Trophoblast cell (in vitro differentiated cells and primary cell): ENCODE measurements at regions not wholly inside any gene's neighbourhood (a gene's known extent, or its start where the extent isn't known, plus 50 kb on each side); places are given as distances from the start of the nearest gene placed in this dataset.
"Not testable (repeated sequence)": the region's sequence is repeated elsewhere in the genome, so short reads cannot be mapped to it uniquely, and the experiment has no call there.

Experiments
- DNase-seq, 2 donors: peaks; one replicate each; pipeline ENCODE4 v3.0.0-alpha.2; 2016
- H2AFZ ChIP-seq: 2 replicates; pipeline ENCODE4 v1.6.1; 2013; ENCODE audit warnings: low read length, moderate library complexity, mild to moderate bottlenecking; ENCODE audit not compliant: insufficient read depth, poor library complexity
- H2AK5ac ChIP-seq: 2 replicates; pipeline ENCODE4 v1.6.1; 2013; ENCODE audit warnings: mild to moderate bottlenecking, low read length
- H2BK120ac ChIP-seq: 2 replicates; pipeline ENCODE4 v1.6.1; 2013; ENCODE audit warnings: low read length, mild to moderate bottlenecking, moderate library complexity; ENCODE audit not compliant: insufficient read depth, poor library complexity
- H2BK12ac ChIP-seq: 2 replicates; pipeline ENCODE4 v1.6.1; 2013; ENCODE audit warnings: mild to moderate bottlenecking, low read length, moderate library complexity
- H2BK5ac ChIP-seq: 2 replicates; pipeline ENCODE4 v1.6.1; 2013; ENCODE audit warnings: low read length, low read depth, moderate library complexity, mild to moderate bottlenecking; ENCODE audit not compliant: poor library complexity
- H3K14ac ChIP-seq: 2 replicates; pipeline ENCODE4 v1.6.1; 2013; ENCODE audit warnings: mild to moderate bottlenecking, low read length
- H3K18ac ChIP-seq: 2 replicates; pipeline ENCODE4 v1.6.1; 2013; ENCODE audit warnings: mild to moderate bottlenecking, low read length
- H3K23ac ChIP-seq: 2 replicates; pipeline ENCODE4 v1.6.1; 2013; ENCODE audit warnings: low read length
- H3K27ac ChIP-seq: 2 replicates; pipeline ENCODE4 v1.5.1; 2013; ENCODE audit warnings: low read depth, mild to moderate bottlenecking, inconsistent platforms, low read length, moderate library complexity
- H3K27me3 ChIP-seq: 2 replicates; pipeline ENCODE4 v1.6.1; 2013; ENCODE audit warnings: inconsistent platforms, mild to moderate bottlenecking, low read length, moderate library complexity; ENCODE audit not compliant: insufficient read depth
- H3K36me3 ChIP-seq, 2 experiments: 1 replicate in 1 of 2; 2 replicates in 1 of 2; pipeline ENCODE4 v1.6.1; 2013; ENCODE audit warnings: low read length in 2 of 2, mild to moderate bottlenecking in 2 of 2, moderate library complexity in 1 of 2; ENCODE audit not compliant: insufficient read depth in 2 of 2, control insufficient read depth in 1 of 2
- H3K4ac ChIP-seq: 2 replicates; pipeline ENCODE4 v1.6.1; 2013; ENCODE audit warnings: low read depth, mild to moderate bottlenecking, low read length, moderate library complexity
- H3K4me1 ChIP-seq, 2 experiments: 1 replicate in 1 of 2; 2 replicates in 1 of 2; pipeline ENCODE4 v1.6.1; 2013; ENCODE audit warnings: low read length in 2 of 2, mild to moderate bottlenecking in 2 of 2, moderate library complexity in 1 of 2; ENCODE audit not compliant: insufficient read depth in 2 of 2, control insufficient read depth in 1 of 2
- H3K4me2 ChIP-seq: 2 replicates; pipeline ENCODE4 v1.6.1; 2013; ENCODE audit warnings: inconsistent platforms, mild to moderate bottlenecking, low read length, moderate library complexity
- H3K4me3 ChIP-seq: 2 replicates; pipeline ENCODE4 v1.5.1; 2013; ENCODE audit warnings: mild to moderate bottlenecking, low read depth, low read length, inconsistent platforms
- H3K79me1 ChIP-seq: one replicate; pipeline ENCODE4 v1.6.1; 2013; ENCODE audit warnings: low read length
- H3K79me2 ChIP-seq: 2 replicates; pipeline ENCODE4 v1.6.1; 2013; ENCODE audit warnings: low read length, mild to moderate bottlenecking; ENCODE audit not compliant: control insufficient read depth, insufficient read depth, poor library complexity
- H3K9ac ChIP-seq: 2 replicates; pipeline ENCODE4 v1.6.1; 2013; ENCODE audit warnings: mild to moderate bottlenecking, low read length
- H3K9me3 ChIP-seq: 2 replicates; pipeline ENCODE4 v1.6.1; 2013; ENCODE audit warnings: low read depth, mild to moderate bottlenecking, control low read depth, inconsistent platforms, low read length; ENCODE audit not compliant: insufficient read depth
- H4K12ac ChIP-seq: 2 replicates; pipeline ENCODE4 v1.6.1; 2013; ENCODE audit warnings: low read depth, mild to moderate bottlenecking, low read length, moderate library complexity
- H4K8ac ChIP-seq: 2 replicates; pipeline ENCODE4 v1.6.1; 2013; ENCODE audit warnings: low read depth, mild to moderate bottlenecking, low read length, moderate library complexity
- H4K91ac ChIP-seq: one replicate; pipeline ENCODE4 v1.6.1; 2013; ENCODE audit warnings: low read depth, mild to moderate bottlenecking, low read length, moderate library complexity
- WGBS: extraction: QIAGEN DNeasy Blood & Tissue Kit; methylation state at CpG from one replicate; pipeline ENCODE4 v1.1.7; 2013; ENCODE audit warnings: missing lambda C conversion rate; ENCODE audit not compliant: insufficient read length, insufficient coverage; ENCODE audit errors: extremely low coverage; 5-methylcytosine and 5-hydroxymethylcytosine counted together

DNA sequence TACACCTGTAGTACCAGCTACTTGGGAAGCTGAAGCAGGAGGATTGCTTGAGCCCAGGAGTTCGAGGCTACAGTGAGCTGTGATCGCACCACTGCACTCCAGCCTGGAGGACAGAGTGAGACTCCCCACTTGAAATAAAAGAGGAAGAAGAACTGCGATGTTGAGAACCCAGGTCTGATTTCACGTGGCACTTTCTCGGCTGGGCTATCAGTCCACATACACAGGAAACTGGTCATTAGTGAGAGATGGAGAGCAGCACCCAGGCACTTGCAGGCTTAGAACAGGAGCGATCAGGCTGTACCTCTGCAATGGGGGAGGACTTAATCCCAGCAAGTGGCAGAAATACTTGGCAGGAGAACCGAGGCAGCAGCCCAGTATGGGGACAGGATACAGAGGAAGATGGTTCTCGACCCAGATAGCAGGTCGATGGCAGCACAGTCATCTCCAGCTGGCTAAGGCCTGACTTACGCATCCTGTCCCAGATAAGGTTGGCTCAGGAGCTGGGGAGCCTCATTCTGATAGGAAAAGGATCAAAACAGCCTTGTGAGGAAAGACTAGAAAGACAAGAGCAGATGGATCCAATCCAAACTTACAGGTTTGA lies 487.7 kb upstream of the AUTS2 start:
- no peak overlapping the region for H3K14ac ChIP-seq
- H3K36me3 ChIP-seq = no peaks in the 10 kb centered on the region
- no peak overlapping the region for H4K12ac ChIP-seq
- H3K4me3 ChIP-seq = no peak overlapping the region
- H2BK12ac ChIP-seq = no peak overlapping the region
- H3K27ac ChIP-seq = no peak overlapping the region
- H4K8ac ChIP-seq = no peak overlapping the region
- H3K4me2 ChIP-seq = no peak overlapping the region
- H3K4ac ChIP-seq = no peak overlapping the region
- no peak for DNase-seq
- H4K91ac ChIP-seq = no peak overlapping the region
- no peaks in the 10 kb centered on the region for H3K9me3 ChIP-seq
- no CpG with 5 or more reads among the region's 10 CpGs for WGBS
- H2AK5ac ChIP-seq = no peak overlapping the region
- H3K79me1 ChIP-seq = no peaks in the 10 kb centered on the region
- no peak overlapping the region for H3K18ac ChIP-seq
- no peak overlapping the region for H2BK5ac ChIP-seq
- H3K9ac ChIP-seq = no peak overlapping the region
- H2BK120ac ChIP-seq = no peak overlapping the region
- H3K27me3 ChIP-seq = no peaks in the 10 kb centered on the region
- H2AFZ ChIP-seq = no peak overlapping the region
- H3K23ac ChIP-seq = no peak overlapping the region
- H3K79me2 ChIP-seq = no peaks in the 10 kb centered on the region
- peaks cover 0 to 6% of the 10 kb centered on the region in 2 experiments for H3K4me1 ChIP-seq

DNA sequence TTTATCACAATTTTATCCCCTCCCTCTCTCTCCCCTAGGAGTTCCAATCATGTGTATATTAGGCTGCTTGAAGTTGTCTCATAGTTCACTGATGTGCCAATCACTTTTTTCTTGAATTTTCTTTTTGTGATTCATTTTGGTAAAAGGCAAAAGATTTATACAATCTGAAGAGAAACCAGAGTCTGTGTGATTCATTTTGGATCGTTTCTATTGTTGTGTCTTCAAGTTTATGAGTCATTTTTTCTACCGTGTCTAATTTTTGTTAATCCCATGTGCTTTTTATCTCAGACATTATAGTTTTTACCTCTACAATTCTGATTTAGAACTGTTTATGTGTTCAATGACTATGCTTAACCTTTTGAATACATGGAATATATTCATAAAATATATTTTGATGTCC lies 483.9 kb upstream of the AUTS2 start:
- Histone ChIP-seq H3K18ac (no peak overlapping the region), H4K91ac (no peak overlapping the region), H3K79me2 (no peaks in the 10 kb centered on the region), H3K27me3 (no peaks in the 10 kb centered on the region), H2AFZ (no peak overlapping the region), H3K4me2 (no peak overlapping the region), H2BK5ac (no peak overlapping the region), H3K9me3 (no peaks in the 10 kb centered on the region), H3K9ac (no peak overlapping the region), H2AK5ac (no peak overlapping the region), H2BK12ac (no peak overlapping the region), H3K4me1 (peaks cover 0 to 5% of the 10 kb centered on the region in 2 experiments), H3K4ac (no peak overlapping the region), H3K79me1 (no peaks in the 10 kb centered on the region), H3K4me3 (no peak overlapping the region), H4K8ac (no peak overlapping the region), H3K36me3 (no peaks in the 10 kb centered on the region), H2BK120ac (no peak overlapping the region), H3K23ac (no peak overlapping the region), H3K14ac (no peak overlapping the region), H3K27ac (no peak overlapping the region), H4K12ac (no peak overlapping the region)
- WGBS = no CpG with 5 or more reads among the region's 2 CpGs
- DNase-seq = peak in 1 of 2 donors; percentile 53

DNA sequence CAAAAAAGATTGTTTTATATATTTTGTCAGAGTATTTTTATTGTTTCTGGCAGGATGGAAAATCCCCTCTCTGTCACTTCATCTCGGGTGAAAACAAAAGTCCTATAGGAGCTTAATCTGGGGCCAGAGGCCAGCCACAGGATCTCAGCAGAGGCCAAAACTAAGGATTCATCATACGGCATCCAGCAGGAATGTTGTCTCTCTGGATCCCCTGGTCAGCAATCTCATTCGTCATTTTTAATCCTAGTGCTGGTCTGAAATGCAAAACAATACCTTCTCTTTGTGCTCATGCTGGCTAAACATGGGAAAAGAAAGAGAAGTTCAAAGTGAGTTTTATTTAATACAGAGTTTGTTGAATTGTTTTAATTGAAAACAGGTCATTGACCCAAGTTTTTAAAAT lies 482.5 kb upstream of the AUTS2 start:
- no peak overlapping the region for H2AFZ ChIP-seq
- H4K8ac ChIP-seq = no peak overlapping the region
- no peak overlapping the region for H2AK5ac ChIP-seq
- no peak overlapping the region for H3K23ac ChIP-seq
- H4K91ac ChIP-seq = peak overlapping the region; percentile 32
- H3K79me2 ChIP-seq = no peaks in the 10 kb centered on the region
- H3K27ac ChIP-seq = no peak overlapping the region
- no peak overlapping the region for H2BK5ac ChIP-seq
- no peak overlapping the region for H3K9ac ChIP-seq
- no peak overlapping the region for H3K4me2 ChIP-seq
- no peak overlapping the region for H4K12ac ChIP-seq
- no peaks in the 10 kb centered on the region for H3K79me1 ChIP-seq
- no peak overlapping the region for H3K14ac ChIP-seq
- peak; percentile 86 to 89 for DNase-seq
- no peak overlapping the region for H3K4ac ChIP-seq
- no peak overlapping the region for H3K18ac ChIP-seq
- H2BK120ac ChIP-seq = no peak overlapping the region
- no peaks in the 10 kb centered on the region for H3K27me3 ChIP-seq
- H3K4me3 ChIP-seq = no peak overlapping the region
- no peaks in the 10 kb centered on the region for H3K9me3 ChIP-seq
- no peak overlapping the region for H2BK12ac ChIP-seq
- no CpG with 5 or more reads among the region's 3 CpGs for WGBS
- H3K36me3 ChIP-seq = no peaks in the 10 kb centered on the region
- peaks cover 0 to 5% of the 10 kb centered on the region in 2 experiments for H3K4me1 ChIP-seq

DNA sequence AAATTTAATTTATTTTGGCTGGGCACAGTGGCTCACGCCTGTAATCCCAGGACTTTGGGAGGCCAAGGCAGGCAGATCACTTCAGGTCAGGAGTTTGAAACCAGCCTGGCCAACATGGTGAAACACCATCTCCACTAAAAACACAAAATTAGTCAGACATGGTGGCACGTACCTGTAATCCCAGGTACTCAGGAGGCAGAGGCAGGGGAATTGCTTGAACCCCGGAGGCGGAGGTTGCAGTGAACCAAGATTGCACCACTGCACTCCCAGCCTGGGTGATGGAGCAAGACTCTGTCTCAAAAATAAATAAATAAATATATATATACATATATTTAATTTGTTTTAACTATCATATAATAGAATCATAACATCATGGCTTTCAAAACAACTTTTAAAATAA lies 482.1 kb upstream of the AUTS2 start:
- H3K4me1 ChIP-seq, H3K4me3 ChIP-seq, H3K79me2 ChIP-seq, H3K9ac ChIP-seq, H2BK5ac ChIP-seq, H3K27ac ChIP-seq, H3K36me3 ChIP-seq, H3K79me1 ChIP-seq, H3K18ac ChIP-seq, H4K8ac ChIP-seq, H3K9me3 ChIP-seq, H2BK12ac ChIP-seq, H2AK5ac ChIP-seq, H3K27me3 ChIP-seq, H3K4me2 ChIP-seq, H3K4ac ChIP-seq, H3K23ac ChIP-seq, H4K12ac ChIP-seq, H2AFZ ChIP-seq, H2BK120ac ChIP-seq, H3K14ac ChIP-seq: not testable (repeated sequence)
- peak; percentile 57 to 62 for DNase-seq
- H4K91ac ChIP-seq = peak overlapping the region; percentile 20
- no CpG with 5 or more reads among the region's 4 CpGs for WGBS
